K562 (cell line): ENCODE measurements at regions not wholly inside any gene's neighbourhood (a gene's known extent, or its start where the extent isn't known, plus 50 kb on each side); places are given as distances from the start of the nearest gene placed in this dataset.

Source experiments
- ATAC-seq: fragments of 200-7000 bp; cut with Tn5 transposase; 3 replicates; pipeline ENCODE4 v1.9.1; 2020; ENCODE audit warnings: moderate library complexity
- BruUV-seq: library from RNA; stranded (reverse); fragments of 400-500 nt; replicated peaks from 2 replicates; lab custom pipeline; 2021; lab: Mats Ljungman, UMichigan
- CTCF ChIA-PET: fragments of 300-600 bp; formaldehyde crosslinking; extraction: SDS; loops from one replicate; lab custom pipeline; 2021; ENCODE audit warnings: low intra/inter-chr PET ratio; lab: Yijun Ruan, JAX
- POLR2A ChIA-PET: fragments of 300-600, 350-650 bp; sonication (Branson Sonifier 250); formaldehyde crosslinking; extraction: SDS; loops from one replicate; lab custom pipeline; 2021; ENCODE audit warnings: antibody characterized with exemption, inconsistent platforms; lab: Yijun Ruan, JAX
- DNase-seq, 4 experiments: peaks; one replicate each; pipeline versions ENCODE4 v3.0.0 to v3.0.0-alpha.2; 2011 to 2018; ENCODE audit warnings: low spot score in 3 of 4, mixed read lengths in 3 of 4; ENCODE audit errors: extremely low read depth in 1 of 4
- FAIRE-seq: peaks from 2 replicates; lab custom pipeline; 2011; peaks lifted over from hg19 to GRCh38; lab: Jason Lieb, UNC
- H2AFZ ChIP-seq: 2 replicates; pipeline ENCODE4 v1.6.0; 2011; ENCODE audit warnings: low read depth, low read length, control low read depth, inconsistent platforms
- H3K27ac ChIP-seq: fragments of 200-600 bp; 3 replicates; pipeline ENCODE4 v1.8.0; 2011; ENCODE audit warnings: low read depth, mild to moderate bottlenecking, control low read depth, inconsistent platforms, low read length, moderate library complexity, mixed read lengths; ENCODE audit errors: extremely low read depth
- H3K27me3 ChIP-seq, 2 experiments: fragments of 300-600 bp in 1 of 2; 2 replicates in 1 of 2; 3 replicates in 1 of 2; pipeline versions ENCODE4 v1.6.0 to v1.8.0; 2011; ENCODE audit warnings: inconsistent platforms in 2 of 2, low read length in 2 of 2, mild to moderate bottlenecking in 1 of 2, mixed read lengths in 1 of 2, moderate library complexity in 1 of 2; ENCODE audit not compliant: control insufficient read depth in 2 of 2, insufficient read depth in 2 of 2
- H3K36me3 ChIP-seq: fragments of 300-600 bp; 3 replicates; pipeline ENCODE4 v1.8.0; 2011; ENCODE audit warnings: mild to moderate bottlenecking, low read length, inconsistent platforms; ENCODE audit not compliant: control insufficient read depth, insufficient read depth
- H3K4me1 ChIP-seq, 2 experiments: fragments of 200-600 bp in 1 of 2; replicated peaks in 1 of 2; 2 replicates in 1 of 2; 3 replicates in 1 of 2; pipeline versions ENCODE4 v1.5.1 to v1.8.0; 2011; ENCODE audit warnings: inconsistent platforms in 2 of 2, low read length in 2 of 2, mild to moderate bottlenecking in 1 of 2, mixed read lengths in 1 of 2, moderate library complexity in 1 of 2; ENCODE audit not compliant: control insufficient read depth in 2 of 2, insufficient read depth in 2 of 2
- H3K4me2 ChIP-seq: 2 replicates; pipeline ENCODE4 v1.6.1; 2011; ENCODE audit warnings: low read length, control low read depth, inconsistent platforms, mixed read lengths; ENCODE audit not compliant: insufficient read depth
- H3K4me3 ChIP-seq: fragments of 200-600 bp; sonication (generic), shearing (Covaris generic); 2 replicates; pipeline ENCODE4 v1.5.1; 2016; ENCODE audit warnings: control low read depth, inconsistent platforms
- H3K79me2 ChIP-seq: fragments of 200-600 bp; 3 replicates; pipeline ENCODE4 v1.8.0; 2011; ENCODE audit warnings: low read length, inconsistent platforms; ENCODE audit not compliant: control insufficient read depth, insufficient read depth
- H3K9ac ChIP-seq, 2 experiments: 2 replicates each; pipeline versions ENCODE4 v1.6.0 to v1.6.1; 2011; ENCODE audit warnings: low read depth in 2 of 2, low read length in 2 of 2, control low read depth in 1 of 2, inconsistent platforms in 1 of 2, mild to moderate bottlenecking in 1 of 2, mixed read lengths in 1 of 2; ENCODE audit not compliant: insufficient read depth in 1 of 2
- H3K9me1 ChIP-seq: one replicate; pipeline ENCODE4 v1.6.0; 2011; ENCODE audit warnings: inconsistent platforms, mild to moderate bottlenecking, low read length, moderate library complexity; ENCODE audit not compliant: control insufficient read depth, insufficient read depth
- H3K9me3 ChIP-seq: replicated peaks from 2 replicates; pipeline ENCODE4 v1.5.1; 2011; ENCODE audit warnings: low read depth, low read length, inconsistent platforms; ENCODE audit not compliant: control insufficient read depth, insufficient read depth
- H4K20me1 ChIP-seq: replicated peaks from 2 replicates; pipeline ENCODE4 v1.6.1; 2011; ENCODE audit warnings: low read length, inconsistent platforms, mixed read lengths; ENCODE audit not compliant: control insufficient read depth, insufficient read depth
- FOXK2 ChIP-seq, 2 experiments: fragments of 450-650 bp; IDR thresholded peaks in 1 of 2; conservative IDR thresholded peaks in 1 of 2; 2 replicates each; pipeline ENCODE4 v1.6.1; 2016; ENCODE audit warnings: low read depth in 2 of 2, mild to moderate bottlenecking in 1 of 2
- MYBL2 ChIP-seq, 2 experiments: fragments of 450-650 bp in 1 of 2; sonication (generic) in 1 of 2; formaldehyde crosslinking in 1 of 2; IDR thresholded peaks; 2 replicates each; pipeline versions ENCODE4 v1.6.1 to v1.8.1; 2017 to 2022; ENCODE audit warnings: borderline replicate concordance in 1 of 2, inconsistent platforms in 1 of 2, low read depth in 1 of 2, mild to moderate bottlenecking in 1 of 2, missing genetic modification reagents in 1 of 2, moderate library complexity in 1 of 2
- ZFP91 ChIP-seq: sonication (generic); formaldehyde crosslinking; IDR thresholded peaks from 2 replicates; pipeline ENCODE4 v1.8.0; 2022; ENCODE audit warnings: mild to moderate bottlenecking, missing genetic modification reagents
- ZNF77 ChIP-seq: fragments of 250-450 bp; sonication (Bioruptor Pico); IDR thresholded peaks from 2 replicates; pipeline ENCODE4 v1.5.0; 2020
- WGBS: fragments of 100-300 bp; shearing (Covaris generic); methylation state at CpG from one replicate; pipeline ENCODE4 v1.1.6; 2016; ENCODE audit warnings: low coverage, mixed read lengths; ENCODE audit not compliant: insufficient coverage; ENCODE audit errors: missing lambda C conversion rate; 5-methylcytosine and 5-hydroxymethylcytosine counted together
- in situ Hi-C: fragments of 300-500 bp; cut with MboI; formaldehyde crosslinking; loops from 4 replicates; pipeline ENCODE4 v1.15.0; 2018; ENCODE audit warnings: inconsistent platforms, mixed read lengths
- intact Hi-C: fragments of 100-400 bp; cut with micrococcal nuclease; formaldehyde crosslinking; loops from 2 replicates; pipeline ENCODE4 v1.14.2; 2022
- TF ChIP-seq, protein P1 (sequence below): fragments of 450-650 bp; formaldehyde crosslinking; IDR thresholded peaks from 2 replicates; pipeline ENCODE4 v1.4.0; 2022; ENCODE audit warnings: missing genetic modification characterization

GRCh38 chr6:71730284-71730683 is 156.1 kb upstream of the RIMS1 start:
- 0% methylated on average over 3 of the region's 3 CpGs for WGBS
- in situ Hi-C loops, result no loop called here
- no peak overlapping the region for H3K9ac ChIP-seq

More at GRCh38 chr6:71730284-71730683, 156.1 kb upstream of the RIMS1 start:
- Histone ChIP-seq H2AFZ (no peak overlapping the region), H3K9me1 (no peaks in the 10 kb centered on the region), H3K4me3 (no peak overlapping the region), H3K27ac (no peak overlapping the region), H3K27me3 (no peaks in the 10 kb centered on the region), H3K4me2 (no peak overlapping the region), H3K9me3 (no peaks in the 10 kb centered on the region; the same call in 1 of the 2 replicates), H3K36me3 (no peaks in the 10 kb centered on the region), H4K20me1 (no peaks in the 10 kb centered on the region), H3K4me1 (no peaks in the 10 kb centered on the region), H3K79me2 (no peaks in the 10 kb centered on the region)
- no TSS peak for BruUV-seq
- intact Hi-C loops, result no loop called here
- ATAC-seq, result no peak
- no peak for FAIRE-seq
- CTCF ChIA-PET, result no interaction called here
- no peak for DNase-seq
- POLR2A ChIA-PET, result no interaction called here
- TF ChIP-seq FOXK2 (conservative IDR thresholded peaks at IDR 0.05 in 1 of 2, IDR thresholded peaks at IDR 0.05 in 1 of 2; ENCODE audit: low read depth in 2 of 2), result no peak
- no peak for TF ChIP-seq ZFP91 (CRISPR knock-in tag)
- no peak for TF ChIP-seq MYBL2 (IDR thresholded peaks at IDR 0.05; ENCODE audit: low read depth)
- no peak for TF ChIP-seq MYBL2 (CRISPR knock-in tag; IDR thresholded peaks at IDR 0.05; ENCODE audit: borderline replicate concordance)
- no peak for TF ChIP-seq ZNF77 (CRISPR knock-in tag)
- TF ChIP-seq, protein P1, sequence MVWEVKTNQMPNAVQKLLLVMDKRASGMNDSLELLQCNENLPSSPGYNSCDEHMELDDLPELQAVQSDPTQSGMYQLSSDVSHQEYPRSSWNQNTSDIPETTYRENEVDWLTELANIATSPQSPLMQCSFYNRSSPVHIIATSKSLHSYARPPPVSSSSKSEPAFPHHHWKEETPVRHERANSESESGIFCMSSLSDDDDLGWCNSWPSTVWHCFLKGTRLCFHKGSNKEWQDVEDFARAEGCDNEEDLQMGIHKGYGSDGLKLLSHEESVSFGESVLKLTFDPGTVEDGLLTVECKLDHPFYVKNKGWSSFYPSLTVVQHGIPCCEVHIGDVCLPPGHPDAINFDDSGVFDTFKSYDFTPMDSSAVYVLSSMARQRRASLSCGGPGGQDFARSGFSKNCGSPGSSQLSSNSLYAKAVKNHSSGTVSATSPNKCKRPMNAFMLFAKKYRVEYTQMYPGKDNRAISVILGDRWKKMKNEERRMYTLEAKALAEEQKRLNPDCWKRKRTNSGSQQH, result no peak
